Stimulated activated CD4-positive, alpha-beta T cell treated with anti-CD3 and anti-CD28 coated beads, Interleukin-2, amount 100 ng/mL, for 24 hours (primary cell): ENCODE measurements at regions not wholly inside any gene's neighbourhood (a gene's known extent, or its start where the extent isn't known, plus 50 kb on each side); places are given as distances from the start of the nearest gene placed in this dataset.

ENCODE experiments used
- DNase-seq, 2 donors: peaks; one replicate each; pipeline ENCODE4 v3.0.0-alpha.2; 2020

GRCh38 chr15:95347837-95348236 lies 982.7 kb upstream of the NR2F2 start:
- no peak for DNase-seq

GRCh38 chr15:95350908-95351307 lies 979.6 kb upstream of the NR2F2 start:
- DNase-seq = no peak

- no peak for DNase-seq
Measured at GRCh38 chr15:95352631-95353187, 977.8 kb upstream of the NR2F2 start.

GRCh38 chr15:95353512-95353911 lies 977.0 kb upstream of the NR2F2 start:
- DNase-seq = no peak

GRCh38 chr15:95359966-95360365 lies 970.5 kb upstream of the NR2F2 start:
- DNase-seq = no peak

- DNase-seq = no peak
Measured at GRCh38 chr15:95362306-95362705, 968.2 kb upstream of the NR2F2 start.

- no peak for DNase-seq
Measured at GRCh38 chr15:95363646-95364045, 966.9 kb upstream of the NR2F2 start.

GRCh38 chr15:95365511-95366107 lies 964.9 kb upstream of the NR2F2 start:
- no peak for DNase-seq

- DNase-seq = no peak
Measured at GRCh38 chr15:95368191-95368590, 962.3 kb upstream of the NR2F2 start.

GRCh38 chr15:95368755-95369601 lies 961.5 kb upstream of the NR2F2 start:
- no peak for DNase-seq

GRCh38 chr15:95370291-95370690 lies 960.2 kb upstream of the NR2F2 start:
- no peak for DNase-seq

- no peak for DNase-seq
Measured at GRCh38 chr15:95371664-95372063, 958.8 kb upstream of the NR2F2 start.

- no peak for DNase-seq
Measured at GRCh38 chr15:95375281-95375680, 955.2 kb upstream of the NR2F2 start.

GRCh38 chr15:95377258-95377852 lies 953.1 kb upstream of the NR2F2 start:
- DNase-seq = no peak

GRCh38 chr15:95394186-95395067 lies 936.1 kb upstream of the NR2F2 start:
- DNase-seq = no peak

- no peak for DNase-seq
Measured at GRCh38 chr15:95400428-95400827, 930.1 kb upstream of the NR2F2 start.

- no peak for DNase-seq
Measured at GRCh38 chr15:95401587-95401986, 928.9 kb upstream of the NR2F2 start.

- DNase-seq = no peak
Measured at GRCh38 chr15:95405447-95405846, 925.1 kb upstream of the NR2F2 start.

GRCh38 chr15:95407534-95407933 lies 923.0 kb upstream of the NR2F2 start:
- no peak for DNase-seq

- no peak for DNase-seq
Measured at GRCh38 chr15:95409211-95409610, 921.3 kb upstream of the NR2F2 start.

GRCh38 chr15:95409626-95410310 lies 920.7 kb upstream of the NR2F2 start:
- no peak for DNase-seq

GRCh38 chr15:95410757-95411156 lies 919.7 kb upstream of the NR2F2 start:
- no peak for DNase-seq
